ENCODE measurements at regions not wholly inside any gene's neighbourhood (a gene's known extent, or its start where the extent isn't known, plus 50 kb on each side); places are given as distances from the start of the nearest gene placed in this dataset.

DNA sequence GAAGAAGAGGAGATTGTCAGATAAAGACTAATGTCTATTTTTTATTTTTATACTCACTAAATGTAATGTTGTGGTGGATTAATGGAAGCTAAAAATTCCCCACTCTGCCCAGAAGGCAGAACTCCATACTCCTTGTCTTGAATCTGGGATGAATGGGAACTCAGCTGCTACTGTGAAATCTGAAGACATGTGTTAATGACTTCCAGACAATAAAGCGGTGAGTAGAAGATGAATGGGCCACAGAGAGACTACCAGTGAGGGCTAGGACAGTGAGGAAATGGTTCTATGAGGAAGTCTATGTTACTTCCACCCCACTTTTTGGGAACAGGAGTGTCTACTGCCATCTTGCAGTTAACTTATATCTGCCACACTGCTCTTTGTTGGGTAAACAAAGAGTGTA, 726.9 kb downstream of the CDH8 start:
- Histone ChIP-seq H2AFZ (ENCODE audit: low read length) (no peak overlapping the region), H3K4me3 (replicated peaks in 1 of 3; ENCODE audit: insufficient read depth in 1 of 3, low read depth in 2 of 3, low read length in 3 of 3) (no peak overlapping the region), H3K9ac (ENCODE audit: insufficient read depth, low read depth, low read length) (no peak overlapping the region), H3K4me1 (ENCODE audit: insufficient read depth, low read length) (no peaks in the 10 kb centered on the region), H3K4me2 (ENCODE audit: low read depth, low read length) (no peak overlapping the region), H3K36me3 (replicated peaks in 1 of 2; ENCODE audit: control insufficient read depth in 1 of 2, insufficient read depth in 2 of 2, low read length in 2 of 2) (no peaks in the 10 kb centered on the region), H3K79me2 (ENCODE audit: insufficient read depth, low read length) (no peaks in the 10 kb centered on the region), H4K20me1 (ENCODE audit: insufficient read depth, low read length) (no peaks in the 10 kb centered on the region), H3K9me3 (ENCODE audit: low read length) (peaks cover 8% of the 10 kb centered on the region; the same call in 1 of the 2 replicates), H3K27me3 (ENCODE audit: control insufficient read depth in 1 of 2, insufficient read depth in 2 of 2, low read length in 2 of 2) (no peaks in the 10 kb centered on the region), H3K27ac (ENCODE audit: extremely low read length, insufficient read depth, low read length) (no peak overlapping the region)
- intact Hi-C loops (cut with micrococcal nuclease; ENCODE audit: unreplicated experiment) (no loop called here), in situ Hi-C loops (cut with HindIII; ENCODE audit: extremely low pct_ligation_motif_present, low pct_unique_long_range_greater_than_20kb) (no loop called here)
- TF ChIP-seq, protein P1, sequence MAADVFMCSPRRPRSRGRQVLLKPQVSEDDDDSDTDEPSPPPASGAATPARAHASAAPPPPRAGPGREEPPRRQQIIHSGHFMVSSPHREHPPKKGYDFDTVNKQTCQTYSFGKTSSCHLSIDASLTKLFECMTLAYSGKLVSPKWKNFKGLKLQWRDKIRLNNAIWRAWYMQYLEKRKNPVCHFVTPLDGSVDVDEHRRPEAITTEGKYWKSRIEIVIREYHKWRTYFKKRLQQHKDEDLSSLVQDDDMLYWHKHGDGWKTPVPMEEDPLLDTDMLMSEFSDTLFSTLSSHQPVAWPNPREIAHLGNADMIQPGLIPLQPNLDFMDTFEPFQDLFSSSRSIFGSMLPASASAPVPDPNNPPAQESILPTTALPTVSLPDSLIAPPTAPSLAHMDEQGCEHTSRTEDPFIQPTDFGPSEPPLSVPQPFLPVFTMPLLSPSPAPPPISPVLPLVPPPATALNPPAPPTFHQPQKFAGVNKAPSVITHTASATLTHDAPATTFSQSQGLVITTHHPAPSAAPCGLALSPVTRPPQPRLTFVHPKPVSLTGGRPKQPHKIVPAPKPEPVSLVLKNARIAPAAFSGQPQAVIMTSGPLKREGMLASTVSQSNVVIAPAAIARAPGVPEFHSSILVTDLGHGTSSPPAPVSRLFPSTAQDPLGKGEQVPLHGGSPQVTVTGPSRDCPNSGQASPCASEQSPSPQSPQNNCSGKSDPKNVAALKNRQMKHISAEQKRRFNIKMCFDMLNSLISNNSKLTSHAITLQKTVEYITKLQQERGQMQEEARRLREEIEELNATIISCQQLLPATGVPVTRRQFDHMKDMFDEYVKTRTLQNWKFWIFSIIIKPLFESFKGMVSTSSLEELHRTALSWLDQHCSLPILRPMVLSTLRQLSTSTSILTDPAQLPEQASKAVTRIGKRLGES (CRISPR knock-in tag; IDR thresholded peaks at IDR 0.05; ENCODE audit: borderline replicate concordance), result no peak
- TF ChIP-seq KAT7 (CRISPR knock-in tag; IDR thresholded peaks at IDR 0.05; ENCODE audit: borderline replicate concordance) (no peak), TARDBP (CRISPR knock-in tag; IDR thresholded peaks at IDR 0.05) (no peak), ZNF207 (IDR thresholded peaks at IDR 0.05; ENCODE audit: borderline replicate concordance) (no peak), ZKSCAN5 (CRISPR knock-in tag; IDR thresholded peaks at IDR 0.05) (no peak), HDAC6 (IDR thresholded peaks at IDR 0.05; ENCODE audit: low read depth, low read length) (no peak), REST (IDR thresholded peaks at IDR 0.05; ENCODE audit: borderline replicate concordance in 1 of 2, low read depth in 1 of 2, low read length in 2 of 2) (no peak), ATRX (CRISPR knock-in tag; IDR thresholded peaks at IDR 0.05; ENCODE audit: borderline replicate concordance) (no peak), HNRNPH1 (optimal IDR thresholded peaks at IDR 0.05; ENCODE audit: low read depth, low read length) (no peak), ZNF737 (CRISPR knock-in tag; IDR thresholded peaks at IDR 0.05; ENCODE audit: borderline replicate concordance) (no peak), ETV5 (CRISPR knock-in tag; IDR thresholded peaks at IDR 0.05; ENCODE audit: borderline replicate concordance) (no peak), ZNF251 (CRISPR knock-in tag; IDR thresholded peaks at IDR 0.05) (no peak), MATR3 (CRISPR knock-in tag; IDR thresholded peaks at IDR 0.05) (no peak), POLR2AphosphoS5 (IDR thresholded peaks at IDR 0.05; ENCODE audit: low read depth, low read length) (no peak), SRSF9 (IDR thresholded peaks at IDR 0.05; ENCODE audit: borderline replicate concordance, insufficient read depth, low read depth, low read length, poor library complexity, severe bottlenecking) (no peak), TEAD2 (CRISPR knock-in tag; IDR thresholded peaks at IDR 0.05) (no peak), ZFX (CRISPR knock-in tag; IDR thresholded peaks at IDR 0.05; ENCODE audit: low read depth) (no peak), ZNF569 (CRISPR knock-in tag; IDR thresholded peaks at IDR 0.05; ENCODE audit: borderline replicate concordance) (no peak)
- no peak for ATAC-seq
- ChIA-PET POLR2A (no interaction called here), CTCF (ENCODE audit: low intra/inter-chr PET ratio, low total read pairs) (no interaction called here)
- DNase-seq (ENCODE audit: low spot score), result no peak
- WGBS (ENCODE audit: low lambda C conversion rate), result 5% methylated on average over 1 of the region's 1 CpG
- BruUV-seq (replicated peaks), result no TSS peak
- FAIRE-seq, result no peak

Measured in HepG2 (cell line).